Mucosa of descending colon (tissue), 3 donors: ENCODE measurements at regions not wholly inside any gene's neighbourhood (a gene's known extent, or its start where the extent isn't known, plus 50 kb on each side); places are given as distances from the start of the nearest gene placed in this dataset.

Source experiments
- ATAC-seq: fragments of 200-7000 bp; cut with Tn5 transposase; one replicate; pipeline ENCODE4 v1.9.1; 2020; ENCODE audit warnings: mild to moderate bottlenecking, moderate library complexity
- DNase-seq, 3 donors: peaks; one replicate each; pipeline ENCODE4 v3.0.0-alpha.2; 2020
- H3K36me3 ChIP-seq: fragments of 200-600 bp; one replicate; pipeline ENCODE4 v1.8.0; 2021; ENCODE audit warnings: low read depth, mild to moderate bottlenecking
- H3K4me1 ChIP-seq: fragments of 200-600 bp; one replicate; pipeline ENCODE4 v1.8.0; 2021; ENCODE audit warnings: low read depth, mild to moderate bottlenecking
- H3K4me3 ChIP-seq: fragments of 200-600 bp; one replicate; pipeline ENCODE4 v1.8.0; 2021; ENCODE audit warnings: mild to moderate bottlenecking
- H3K9me3 ChIP-seq: fragments of 200-600 bp; one replicate; pipeline ENCODE4 v1.8.0; 2021; ENCODE audit warnings: mild to moderate bottlenecking
- intact Hi-C, 2 donors: fragments of 100-400 bp; cut with DNase I in 1 of 2; cut with micrococcal nuclease in 1 of 2; formaldehyde crosslinking; loops; one replicate each; pipeline versions ENCODE4 v1.11.0 to v1.11.1; 2022; cut with DNase I, micrococcal nuclease
- TF ChIP-seq, protein P1 (sequence below): fragments of 200-600 bp; IDR thresholded peaks from one replicate; pipeline ENCODE4 v1.8.0; 2022; ENCODE audit warnings: antibody characterized with exemption, mild to moderate bottlenecking
- donor health status: DM: no; HTN: no; CAD: no; lungs with moderate emphysema.
- donor health status: DM: no; HTN: no; CAD: no.
- donor health status: DM: no; HTN: yes; CAD: no.

DNA sequence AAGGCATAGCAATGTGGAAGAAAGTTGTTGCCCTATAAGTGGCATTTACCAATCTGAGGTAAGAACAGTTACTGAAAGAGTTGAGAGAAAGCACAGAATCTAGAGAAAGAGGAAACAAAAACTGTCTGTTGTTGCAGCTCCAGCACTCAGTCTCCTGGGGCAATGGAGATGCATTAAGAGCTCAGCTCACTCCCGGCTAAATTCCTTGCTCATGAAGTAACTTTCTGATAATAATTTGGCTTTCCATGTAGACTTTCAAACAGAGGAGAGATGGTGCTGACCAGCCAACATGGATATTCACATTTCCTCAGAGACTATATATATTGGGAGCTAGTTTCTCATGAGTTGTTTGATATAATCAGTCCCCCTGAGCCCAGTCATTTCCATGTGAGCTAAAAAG lies 135.3 kb downstream of the GDAP2 start:
- no peaks in the 10 kb centered on the region for H3K36me3 ChIP-seq
- TF ChIP-seq, protein P1, sequence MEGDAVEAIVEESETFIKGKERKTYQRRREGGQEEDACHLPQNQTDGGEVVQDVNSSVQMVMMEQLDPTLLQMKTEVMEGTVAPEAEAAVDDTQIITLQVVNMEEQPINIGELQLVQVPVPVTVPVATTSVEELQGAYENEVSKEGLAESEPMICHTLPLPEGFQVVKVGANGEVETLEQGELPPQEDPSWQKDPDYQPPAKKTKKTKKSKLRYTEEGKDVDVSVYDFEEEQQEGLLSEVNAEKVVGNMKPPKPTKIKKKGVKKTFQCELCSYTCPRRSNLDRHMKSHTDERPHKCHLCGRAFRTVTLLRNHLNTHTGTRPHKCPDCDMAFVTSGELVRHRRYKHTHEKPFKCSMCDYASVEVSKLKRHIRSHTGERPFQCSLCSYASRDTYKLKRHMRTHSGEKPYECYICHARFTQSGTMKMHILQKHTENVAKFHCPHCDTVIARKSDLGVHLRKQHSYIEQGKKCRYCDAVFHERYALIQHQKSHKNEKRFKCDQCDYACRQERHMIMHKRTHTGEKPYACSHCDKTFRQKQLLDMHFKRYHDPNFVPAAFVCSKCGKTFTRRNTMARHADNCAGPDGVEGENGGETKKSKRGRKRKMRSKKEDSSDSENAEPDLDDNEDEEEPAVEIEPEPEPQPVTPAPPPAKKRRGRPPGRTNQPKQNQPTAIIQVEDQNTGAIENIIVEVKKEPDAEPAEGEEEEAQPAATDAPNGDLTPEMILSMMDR, result no peak
- H3K4me1 ChIP-seq, result no peaks in the 10 kb centered on the region
- no peak for DNase-seq
- H3K4me3 ChIP-seq, result no peak overlapping the region
- H3K9me3 ChIP-seq, result no peaks in the 10 kb centered on the region
- ATAC-seq, result no peak
- intact Hi-C loops, result no loop called here

DNA sequence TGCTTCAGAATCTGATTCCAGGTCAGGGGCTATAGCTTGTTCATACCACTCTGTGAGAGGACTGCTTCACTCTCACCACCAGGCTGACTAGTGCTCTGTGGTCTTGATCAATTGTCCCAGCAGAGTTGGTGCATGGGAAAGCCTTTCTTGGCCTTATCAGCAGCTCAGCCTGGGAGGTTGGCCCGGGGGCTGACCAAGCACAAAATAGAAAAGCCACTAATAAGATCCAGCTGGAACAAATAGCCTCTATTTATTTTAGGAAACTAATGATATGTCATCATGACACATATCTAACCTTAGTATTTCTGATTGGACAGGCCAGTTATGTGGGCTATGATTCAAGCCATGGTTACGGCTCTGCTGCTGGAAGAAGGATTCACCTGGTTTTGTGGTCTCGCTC lies 134.2 kb downstream of the GDAP2 start:
- TF ChIP-seq, protein P1, result no peak
- DNase-seq, result no peak
- Histone ChIP-seq H3K36me3 (no peaks in the 10 kb centered on the region), H3K9me3 (no peaks in the 10 kb centered on the region), H3K4me1 (no peaks in the 10 kb centered on the region), H3K4me3 (no peak overlapping the region)
- intact Hi-C loops, result no loop called here
- no peak for ATAC-seq

DNA sequence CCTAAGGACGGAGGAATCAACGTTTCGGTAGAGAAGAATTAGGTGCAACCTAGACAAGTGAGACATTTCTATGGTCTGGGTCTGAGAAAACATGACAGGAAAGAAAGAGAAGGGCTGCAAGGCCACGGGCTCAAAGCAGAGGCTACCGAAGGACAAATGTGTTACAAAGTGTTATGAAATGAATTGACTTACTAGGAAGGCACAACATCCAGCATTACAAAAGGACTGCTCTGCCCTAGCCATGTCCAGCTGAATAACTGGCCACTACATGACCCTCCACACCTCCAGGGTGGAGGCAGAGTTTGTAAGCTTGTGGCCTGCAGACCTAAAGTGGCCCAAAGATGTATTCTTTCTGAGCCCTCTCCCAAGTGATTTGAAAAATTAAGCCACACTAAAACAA lies 133.6 kb downstream of the GDAP2 start:
- Histone ChIP-seq H3K4me3 (no peak overlapping the region), H3K36me3 (no peaks in the 10 kb centered on the region), H3K9me3 (no peaks in the 10 kb centered on the region), H3K4me1 (no peaks in the 10 kb centered on the region)
- intact Hi-C loops, result no loop called here
- ATAC-seq (no peak), DNase-seq (no peak)
- TF ChIP-seq, protein P1, result no peak

DNA sequence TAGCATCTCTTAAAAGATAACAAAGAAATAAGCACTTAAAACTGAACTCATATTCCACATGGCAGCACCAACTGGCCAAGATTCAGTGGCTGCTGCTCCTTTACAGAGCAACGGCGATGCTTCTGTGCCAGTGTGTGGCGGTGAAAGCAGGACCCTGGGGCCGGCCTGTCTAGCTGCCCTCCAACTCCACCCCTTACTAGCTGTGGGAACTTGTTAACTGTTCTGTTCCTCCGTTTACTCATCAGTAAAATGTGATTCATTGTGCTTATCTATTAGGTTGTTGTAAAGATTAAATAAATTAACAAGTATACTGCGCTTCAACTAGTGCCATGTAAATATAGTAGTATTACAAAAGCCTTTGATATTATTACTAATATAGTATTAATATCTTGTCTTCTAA lies 133.2 kb downstream of the GDAP2 start:
- DNase-seq (no peak), ATAC-seq (no peak)
- Histone ChIP-seq H3K4me1 (no peaks in the 10 kb centered on the region), H3K4me3 (no peak overlapping the region), H3K36me3 (no peaks in the 10 kb centered on the region), H3K9me3 (no peaks in the 10 kb centered on the region)
- intact Hi-C loops, result no loop called here
- TF ChIP-seq, protein P1, result no peak

DNA sequence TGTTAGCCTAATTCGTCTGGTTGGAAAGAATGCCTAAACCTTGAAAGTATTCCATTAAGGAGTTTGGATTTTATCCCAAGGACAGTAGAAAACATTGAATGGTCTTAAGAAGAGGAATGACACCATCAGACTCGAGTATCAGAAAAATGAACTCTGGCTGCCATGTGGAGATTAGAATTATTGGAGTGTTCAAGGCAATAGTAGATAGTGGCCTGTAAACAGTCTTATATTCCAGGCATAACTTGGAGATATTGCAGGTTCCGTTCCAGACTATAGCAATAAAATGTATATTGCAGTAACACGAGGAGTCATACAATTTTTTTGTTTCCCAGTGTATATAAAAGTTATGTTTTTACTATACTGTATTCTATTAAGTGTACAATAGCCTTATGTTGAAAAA lies 130.9 kb downstream of the GDAP2 start:
- ATAC-seq (peak; percentile 31), DNase-seq (no peak)
- no peaks in the 10 kb centered on the region for H3K9me3 ChIP-seq
- no peaks in the 10 kb centered on the region for H3K4me1 ChIP-seq
- no peak overlapping the region for H3K4me3 ChIP-seq
- H3K36me3 ChIP-seq, result no peaks in the 10 kb centered on the region
- intact Hi-C loops, result no loop called here
- TF ChIP-seq, protein P1, result no peak

DNA sequence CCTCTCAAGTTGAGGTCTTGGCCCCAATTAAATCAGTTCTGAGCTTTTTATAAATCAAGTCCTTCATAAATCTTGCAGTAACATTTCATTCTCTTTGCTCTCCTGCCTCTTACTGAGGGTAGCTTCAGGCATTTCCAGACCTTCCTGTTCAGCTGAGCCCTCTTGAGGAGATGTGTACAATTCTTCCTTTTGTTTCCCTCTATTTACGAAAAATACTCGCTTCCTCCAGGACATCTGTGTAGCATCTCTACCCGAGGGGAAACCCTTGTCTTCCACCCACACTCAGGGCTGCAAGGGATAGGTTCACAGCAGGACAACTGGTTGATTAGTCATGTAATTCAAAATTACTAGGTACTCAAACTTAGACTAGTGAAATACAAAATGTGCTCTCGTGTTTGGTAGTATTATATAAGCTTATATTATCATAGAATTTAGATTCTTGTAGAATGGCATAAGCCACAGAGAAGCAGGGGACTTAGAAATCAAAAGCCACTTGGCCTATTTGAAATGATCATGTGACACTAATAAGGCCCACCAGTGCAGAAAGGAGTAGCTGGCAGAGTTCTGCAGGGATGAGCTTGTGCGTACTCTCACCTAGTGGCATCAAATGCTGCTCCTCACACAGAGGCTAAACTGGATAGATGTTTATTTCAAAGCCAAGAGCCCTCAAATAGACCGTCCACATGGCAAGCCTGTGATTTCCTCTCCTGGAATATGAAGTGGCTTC lies 126.7 kb downstream of the GDAP2 start:
- no peaks in the 10 kb centered on the region for H3K36me3 ChIP-seq
- H3K4me1 ChIP-seq, result no peaks in the 10 kb centered on the region
- ATAC-seq (no peak), DNase-seq (no peak)
- no peaks in the 10 kb centered on the region for H3K9me3 ChIP-seq
- TF ChIP-seq, protein P1, result no peak
- intact Hi-C loops, result no loop called here
- H3K4me3 ChIP-seq, result no peak overlapping the region
